ENCODE measurements at regions not wholly inside any gene's neighbourhood (a gene's known extent, or its start where the extent isn't known, plus 50 kb on each side); places are given as distances from the start of the nearest gene placed in this dataset.

DNA sequence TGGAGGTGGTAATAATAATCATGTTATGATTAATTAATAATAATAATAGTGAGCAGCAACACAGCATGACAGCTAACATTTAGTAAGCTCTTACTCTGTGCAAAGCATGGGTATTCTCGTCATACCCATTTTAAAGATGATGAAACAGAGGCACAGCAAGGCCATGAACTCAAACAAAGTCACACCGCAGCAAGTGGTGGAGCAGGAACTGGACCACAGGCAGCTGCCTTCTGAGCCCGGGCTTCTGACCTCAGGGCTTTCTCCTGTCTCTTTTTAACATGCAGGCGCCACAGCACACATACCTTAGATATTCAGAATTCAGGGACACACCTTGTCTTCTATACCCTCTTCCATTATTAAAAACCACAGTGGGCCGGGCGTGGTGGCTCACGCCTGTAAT, 50.7 kb upstream of the SPATA12 start:
- no peak for DNase-seq

DNA sequence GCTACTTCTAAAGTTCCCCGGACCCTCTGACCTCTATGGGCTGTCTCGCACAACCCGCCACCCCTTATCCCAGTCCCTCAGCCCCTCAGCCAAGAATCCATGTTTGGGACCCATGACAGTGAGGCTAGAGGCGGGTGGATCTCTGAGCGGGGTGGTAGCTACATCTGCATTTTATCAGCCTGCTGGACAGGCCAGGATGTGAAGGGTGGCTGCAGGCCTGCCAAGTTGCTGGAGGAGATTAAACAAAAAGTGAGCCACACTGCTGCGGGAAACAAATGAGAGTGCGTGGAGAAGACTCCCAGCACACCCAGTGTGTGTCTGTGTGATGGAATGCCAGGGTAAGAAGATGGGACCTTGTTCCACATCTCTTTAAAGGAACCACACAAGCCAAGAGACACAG, 51.1 kb upstream of the SPATA12 start:
- DNase-seq = no peak

DNA sequence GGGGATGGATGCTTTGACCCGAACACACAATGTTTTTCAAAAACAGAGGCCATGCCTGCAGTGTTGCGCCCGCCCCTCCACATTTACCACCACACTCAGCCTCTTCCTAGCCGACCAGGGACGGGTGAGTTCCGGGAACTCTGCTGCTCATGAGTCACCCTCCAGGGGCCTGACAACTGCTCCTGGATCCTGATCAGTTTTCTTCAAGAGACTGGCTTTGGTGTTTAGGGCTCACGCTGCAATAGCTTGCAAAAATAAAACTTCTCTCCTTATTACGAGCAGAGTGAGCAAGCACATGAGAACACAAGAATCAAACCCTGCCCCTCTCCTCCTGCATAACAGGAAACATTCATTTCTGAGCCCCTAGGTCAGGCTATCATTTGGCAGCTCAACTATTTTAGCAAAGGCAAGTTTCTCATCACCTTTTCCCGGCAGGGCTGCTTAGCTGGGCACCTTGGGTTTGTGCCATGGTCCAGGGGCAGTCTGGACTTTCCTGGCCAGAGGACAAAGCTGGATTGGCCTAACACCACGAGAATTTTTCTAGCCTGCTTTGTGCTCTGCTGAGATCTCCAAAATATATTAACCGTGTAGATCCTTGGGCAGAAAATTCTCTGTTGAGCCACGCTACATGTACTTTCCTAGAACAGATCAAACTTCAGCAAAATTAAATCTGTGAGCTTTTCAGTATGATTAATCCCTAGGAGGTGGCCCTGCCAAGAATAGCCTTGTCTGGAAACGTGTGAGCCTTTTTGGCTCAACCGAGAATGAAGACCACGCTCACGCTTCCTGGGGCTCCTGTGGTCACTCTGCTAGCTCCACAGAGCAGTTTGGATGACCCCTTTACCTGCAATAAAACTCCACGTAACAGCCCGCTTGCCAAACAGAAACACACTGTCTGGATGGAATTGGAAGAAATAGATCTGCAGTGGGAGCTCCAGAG, 52.7 kb upstream of the SPATA12 start:
- peak; percentile 84 for DNase-seq

DNA sequence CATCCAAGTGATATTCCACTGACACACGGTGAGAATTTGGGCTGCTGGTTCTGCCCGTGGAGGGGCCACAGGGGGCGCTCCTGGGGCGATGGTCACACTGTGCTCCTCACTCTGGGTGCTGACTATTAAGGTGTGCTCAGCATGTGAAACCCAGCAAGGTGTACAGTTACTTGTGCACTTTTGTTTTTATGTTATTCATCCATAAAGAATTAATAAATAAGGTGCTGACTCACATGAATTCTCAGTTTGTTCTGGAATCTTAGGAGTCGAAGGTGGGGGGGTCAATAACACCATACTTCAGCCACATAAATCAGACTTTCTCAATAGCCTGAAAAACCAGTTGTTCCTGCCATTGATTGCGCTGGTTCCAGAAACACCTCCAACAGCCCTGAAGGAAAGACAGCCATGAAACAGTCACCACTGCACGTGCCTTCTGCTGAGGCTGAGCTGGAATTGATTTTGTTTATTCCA, 53.5 kb upstream of the SPATA12 start:
- no peak for DNase-seq

DNA sequence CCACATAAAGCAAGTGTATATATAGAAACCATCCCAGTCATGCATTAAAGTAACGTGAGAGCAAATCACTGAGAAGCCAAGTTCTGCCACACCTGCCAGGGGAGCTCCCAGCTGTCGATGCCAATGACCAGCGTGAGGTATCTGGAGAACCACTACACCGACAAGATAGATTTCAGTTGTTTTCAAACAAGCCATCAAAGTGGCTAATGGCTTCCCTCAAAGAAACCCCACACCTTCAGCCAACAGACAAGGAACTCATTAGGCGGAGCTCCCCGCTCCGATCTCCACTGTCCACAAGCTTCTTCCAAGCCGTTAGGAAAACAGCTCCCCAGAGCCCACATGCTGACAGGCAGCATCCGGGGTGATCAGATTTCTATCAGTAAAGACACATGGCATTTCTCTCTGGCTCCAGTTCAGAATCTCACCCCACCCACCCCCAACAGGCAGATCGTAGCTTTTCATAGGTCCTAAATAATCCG, 54.2 kb upstream of the SPATA12 start:
- no peak for DNase-seq

DNA sequence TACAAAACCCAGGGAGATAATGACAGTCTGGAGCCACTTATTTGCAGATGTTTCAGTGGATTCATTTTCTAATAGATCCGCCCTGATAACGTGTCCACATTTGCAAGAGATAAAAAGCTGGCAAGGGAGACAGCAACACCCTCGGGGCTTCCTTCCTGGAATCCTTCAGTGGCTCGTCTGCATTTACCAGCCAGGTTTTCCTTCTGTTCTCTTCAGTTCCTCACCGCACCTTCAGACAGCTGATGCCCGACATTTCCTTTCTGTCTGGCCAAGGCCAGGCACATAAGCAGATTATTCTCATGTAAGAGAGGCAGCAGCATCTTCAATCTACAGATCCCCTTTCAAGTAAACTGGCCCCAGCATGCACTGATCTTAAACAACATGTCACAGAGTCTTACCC, 56.2 kb upstream of the SPATA12 start:
- no peak for DNase-seq

DNA sequence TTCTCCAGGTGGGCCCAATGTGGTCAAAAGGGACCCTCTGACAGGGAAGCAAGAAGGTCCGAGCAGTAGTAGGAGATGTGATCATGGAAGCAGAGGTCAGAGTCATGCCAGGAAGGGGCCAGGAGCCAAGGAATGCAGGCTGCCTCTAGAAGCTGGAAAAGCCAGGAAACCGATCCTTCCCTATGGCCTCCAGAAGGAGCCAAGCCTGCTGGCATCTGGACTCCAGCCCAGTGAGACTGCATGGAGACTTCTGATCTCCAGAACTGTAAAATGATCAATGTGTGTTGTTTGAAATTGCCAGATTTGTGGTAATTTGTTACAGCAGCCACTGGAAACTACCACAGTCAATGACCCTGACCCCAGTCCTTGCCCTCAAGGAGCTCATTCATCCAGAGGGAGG, 56.8 kb upstream of the SPATA12 start:
- DNase-seq = no peak

DNA sequence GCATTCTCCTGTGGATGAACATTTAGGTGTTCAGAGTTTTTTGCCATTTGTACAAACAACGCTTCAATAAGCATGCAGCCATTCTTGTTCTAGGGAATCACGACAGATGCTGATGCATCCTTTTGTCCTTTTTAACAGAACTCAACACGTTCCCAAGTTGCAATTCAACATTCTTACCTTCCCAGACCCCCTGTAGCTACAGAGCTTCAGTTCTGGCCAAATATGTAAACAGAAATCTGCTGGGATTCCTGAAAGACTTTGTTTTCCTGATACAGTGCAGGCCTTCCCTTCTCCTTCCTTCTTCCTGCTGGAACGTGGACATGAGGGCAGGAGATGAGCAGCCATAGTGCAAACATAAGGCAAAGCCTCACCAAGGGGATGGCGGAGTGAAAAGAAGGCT, 59.1 kb upstream of the SPATA12 start:
- no peak for DNase-seq

DNA sequence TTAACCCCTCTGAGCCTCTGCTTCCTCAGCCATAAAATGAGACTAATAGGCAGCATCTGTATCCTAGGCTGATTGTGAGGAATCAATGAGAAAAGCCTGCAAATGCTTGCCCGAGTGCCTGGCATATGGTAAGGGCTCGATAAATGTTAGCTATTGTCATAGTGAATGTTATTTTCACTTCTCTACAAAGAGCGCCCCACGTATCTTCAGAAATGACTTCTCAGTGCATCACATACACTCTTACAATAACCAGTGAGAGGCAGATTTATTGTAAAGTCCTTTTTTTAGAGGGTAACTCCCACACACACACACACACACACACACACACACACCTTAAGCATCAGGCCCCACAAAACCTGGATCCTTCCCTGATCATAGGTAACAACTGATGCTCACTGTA, 60.5 kb upstream of the SPATA12 start:
- no peak for DNase-seq

DNA sequence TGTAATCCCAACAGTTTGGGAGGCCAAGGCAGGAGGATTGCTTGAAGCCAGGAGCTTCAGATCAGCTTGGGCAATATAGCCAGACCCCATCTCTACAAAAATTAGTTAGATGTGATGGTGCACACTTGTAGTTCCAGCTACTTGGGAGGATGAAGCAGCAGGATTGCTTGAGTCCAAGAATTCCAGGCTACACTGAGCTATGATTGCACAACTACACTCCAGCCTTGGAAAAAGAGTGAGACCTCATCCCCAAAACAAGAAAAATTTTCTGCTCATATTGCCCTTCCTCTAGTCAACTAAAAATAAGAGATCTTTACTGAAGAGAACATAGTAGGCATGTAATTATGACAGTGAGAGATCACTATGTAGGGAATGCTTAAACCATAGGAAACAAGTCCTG, 60.9 kb upstream of the SPATA12 start:
- DNase-seq = no peak

DNA sequence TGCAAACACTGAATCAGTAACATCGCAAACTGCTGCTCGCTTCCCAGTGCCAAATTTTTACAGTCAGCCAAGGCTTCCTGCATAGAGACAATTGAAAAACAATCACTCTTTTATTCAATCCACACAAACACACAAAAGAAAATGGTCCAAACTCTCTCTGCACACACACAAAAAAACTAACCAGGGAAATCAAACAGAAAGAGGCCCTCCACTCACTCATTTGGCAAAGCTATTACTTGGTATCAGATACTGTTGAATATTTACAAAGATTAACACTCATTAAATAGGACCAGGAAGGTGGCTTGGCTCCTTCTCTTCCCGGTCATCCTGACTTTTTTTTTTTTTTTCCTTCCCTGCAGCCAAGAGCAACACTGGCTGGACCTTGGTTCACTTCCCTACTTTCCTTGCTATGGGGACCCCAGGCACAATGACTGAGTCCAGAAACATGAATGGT, 62.4 kb upstream of the SPATA12 start:
- DNase-seq = no peak

DNA sequence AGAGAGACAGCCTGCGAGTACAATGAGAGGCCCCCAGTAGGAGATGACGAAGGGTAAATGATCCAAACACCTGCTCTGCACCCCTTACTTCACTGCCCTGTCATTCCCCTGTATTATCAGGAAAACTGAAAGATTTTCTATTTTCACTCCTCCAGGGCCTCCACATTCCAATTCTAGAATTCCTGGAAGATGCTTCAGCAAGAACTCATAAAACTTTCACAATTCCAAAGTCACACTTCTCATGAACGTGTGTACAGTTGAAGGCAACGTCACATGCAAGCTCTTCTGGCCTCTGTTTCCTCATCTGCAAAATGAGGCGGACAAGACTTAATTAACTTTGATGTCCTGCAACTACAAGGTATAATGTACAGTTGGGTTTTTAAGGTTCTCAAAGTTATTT, 62.8 kb upstream of the SPATA12 start:
- DNase-seq = no peak

DNA sequence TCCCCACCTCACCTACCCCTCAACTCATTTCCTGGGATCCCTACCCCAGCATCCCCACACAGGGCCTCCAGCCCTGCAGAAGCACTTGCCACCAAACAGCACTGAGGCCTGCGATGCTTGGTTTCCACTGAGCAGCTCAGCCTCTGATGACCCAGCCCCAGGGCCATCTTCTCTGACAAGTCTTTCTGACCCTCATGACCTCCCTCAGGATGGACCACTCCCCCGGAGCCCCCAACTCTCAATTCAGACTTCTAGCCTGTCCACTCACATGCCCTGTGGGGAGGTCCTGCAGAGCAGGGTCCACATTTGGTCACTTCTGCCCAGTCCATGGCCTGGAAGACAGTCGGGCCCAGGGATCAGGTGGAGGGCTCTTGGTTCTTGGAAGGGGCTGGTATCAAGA, 63.4 kb upstream of the SPATA12 start:
- DNase-seq = no peak

DNA sequence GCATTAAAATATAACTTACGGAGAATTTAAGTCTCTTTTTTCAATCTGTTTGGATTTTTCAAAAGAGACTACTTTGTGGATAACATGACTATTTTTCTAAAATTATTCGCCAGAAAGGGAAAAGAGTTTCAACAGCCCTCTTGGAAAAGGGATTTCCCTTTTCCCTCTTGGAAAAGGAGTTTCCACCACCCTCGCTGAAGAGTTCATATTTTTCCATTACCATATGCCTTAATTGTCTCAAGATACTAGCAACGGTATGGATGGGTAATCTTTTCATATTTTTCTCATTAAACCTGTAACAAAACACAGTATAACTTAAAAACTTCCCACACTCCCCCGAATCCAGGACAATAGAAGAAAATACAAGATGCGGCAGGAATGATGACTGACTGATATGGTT, 66.1 kb upstream of the SPATA12 start:
- no peak for DNase-seq

DNA sequence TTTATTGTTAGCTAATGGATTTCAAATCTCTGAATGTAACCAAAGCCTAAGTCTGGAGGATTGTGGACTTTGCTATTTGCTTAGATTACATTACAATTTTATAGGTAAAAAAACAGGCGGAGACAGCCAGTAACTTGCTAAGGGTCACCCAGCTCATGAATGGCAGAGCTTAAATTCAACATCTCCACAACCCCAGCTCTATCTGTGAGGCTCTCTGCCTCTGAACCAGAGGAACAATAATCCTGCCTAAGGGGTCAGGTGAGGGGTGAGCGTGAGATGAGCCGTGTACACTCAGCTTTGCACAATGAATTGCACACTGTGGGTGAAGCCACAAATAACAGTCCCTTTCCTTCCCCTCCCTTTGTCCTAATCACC, 69.8 kb upstream of the SPATA12 start:
- no peak for DNase-seq

DNA sequence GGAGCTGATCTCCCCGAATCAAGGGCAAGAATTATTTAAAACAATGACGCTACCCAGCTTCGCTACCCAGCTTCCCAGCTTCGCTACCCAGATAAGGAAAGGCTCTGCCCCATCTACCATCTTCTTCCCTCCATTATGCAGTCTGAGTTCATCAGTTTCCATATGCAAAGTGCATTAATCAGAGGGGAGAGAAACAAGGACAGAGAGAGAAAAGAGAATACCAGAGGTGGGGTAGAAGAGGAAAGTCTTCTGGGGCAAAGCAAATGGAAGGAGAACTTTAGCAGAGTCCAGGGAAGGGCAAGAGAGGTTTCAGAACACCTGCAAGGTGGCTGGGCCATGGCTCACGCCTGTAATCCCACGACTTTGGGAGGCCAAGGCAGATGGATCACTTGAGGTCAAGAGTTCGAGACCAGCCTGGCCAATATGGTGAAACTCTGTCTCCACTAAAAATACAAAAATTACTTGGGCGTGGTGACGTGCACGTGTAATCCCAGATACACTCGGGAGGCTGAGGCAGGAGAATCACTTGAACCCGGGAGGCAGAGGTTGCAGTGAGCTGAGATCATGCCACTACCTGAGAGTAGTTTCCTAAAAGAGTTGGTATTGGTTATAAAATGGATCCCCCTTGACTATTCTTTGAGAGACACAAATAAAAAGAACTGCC, 70.4 kb upstream of the SPATA12 start:
- DNase-seq = no peak

DNA sequence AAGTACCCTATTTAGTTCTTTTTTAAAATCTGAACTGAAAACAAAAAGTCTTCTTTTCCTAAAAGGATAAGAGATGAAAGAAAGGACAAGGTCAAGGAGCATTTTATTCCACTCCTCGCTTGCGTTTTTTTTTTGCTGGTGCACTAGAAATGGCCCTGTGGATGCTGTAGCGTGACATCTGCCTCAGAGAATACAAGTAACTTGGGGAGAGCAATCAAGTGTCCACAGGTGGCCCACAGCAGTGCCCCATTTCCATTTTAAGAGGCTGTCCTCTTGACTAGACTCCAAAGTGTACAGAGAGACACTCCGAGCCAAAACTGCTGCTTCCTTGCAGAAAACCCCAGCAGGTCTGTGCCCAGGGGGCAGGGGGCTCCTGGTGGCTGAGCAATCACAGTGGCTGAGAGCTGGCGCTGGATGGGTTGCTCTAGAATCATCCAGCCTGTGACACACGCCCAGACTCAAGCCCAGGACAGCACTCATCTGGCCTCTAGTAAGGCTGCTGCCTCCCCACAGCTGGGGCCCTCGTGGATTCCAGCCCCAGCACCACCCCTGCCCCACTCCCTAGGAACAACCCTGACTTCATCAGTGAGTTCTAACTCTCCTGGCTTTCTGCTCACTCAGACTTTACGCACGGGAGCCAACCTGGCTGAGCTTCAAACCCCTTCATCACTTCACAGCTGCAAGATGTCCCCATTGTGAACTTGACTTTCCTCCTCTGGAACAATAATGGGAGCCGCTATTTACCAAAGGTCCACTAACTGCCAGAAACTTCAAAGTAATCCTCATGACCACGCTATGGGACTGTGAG, 71.1 kb upstream of the SPATA12 start:
- peak; percentile 75 for DNase-seq

DNA sequence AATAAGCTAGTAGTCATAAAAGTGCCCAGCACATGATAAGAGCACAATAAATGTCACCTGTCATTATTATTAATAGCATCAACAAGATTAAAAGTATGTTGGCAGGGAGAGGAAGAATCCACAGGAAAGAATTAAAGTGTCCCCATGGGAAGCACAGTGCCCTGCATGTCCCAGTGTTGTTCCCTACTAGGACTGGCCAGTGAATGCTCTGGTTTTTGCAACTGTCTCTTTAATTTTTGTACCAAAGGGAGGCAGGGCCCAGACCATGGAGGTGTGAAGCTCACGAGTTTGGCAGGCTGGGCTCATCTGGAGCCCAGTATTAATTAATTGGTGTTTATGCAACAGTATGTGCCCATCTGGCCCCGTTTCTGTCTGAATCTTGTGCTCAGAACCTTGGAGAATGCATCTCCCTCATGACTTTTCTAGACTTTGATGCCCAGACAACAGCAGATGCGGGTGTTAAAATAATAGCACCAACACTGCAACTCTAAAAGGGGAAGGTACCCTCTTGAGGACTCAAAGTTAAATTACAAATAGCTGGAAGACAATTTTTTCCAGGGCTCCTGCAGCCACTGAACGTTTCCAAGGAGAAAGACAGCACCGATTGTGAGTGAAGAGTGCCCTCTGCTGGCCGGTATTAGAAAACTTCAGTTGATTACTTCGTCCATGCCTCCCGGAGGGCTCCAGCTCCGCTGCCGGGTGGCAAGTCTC, 71.9 kb upstream of the SPATA12 start:
- peak; percentile 83 for DNase-seq

DNA sequence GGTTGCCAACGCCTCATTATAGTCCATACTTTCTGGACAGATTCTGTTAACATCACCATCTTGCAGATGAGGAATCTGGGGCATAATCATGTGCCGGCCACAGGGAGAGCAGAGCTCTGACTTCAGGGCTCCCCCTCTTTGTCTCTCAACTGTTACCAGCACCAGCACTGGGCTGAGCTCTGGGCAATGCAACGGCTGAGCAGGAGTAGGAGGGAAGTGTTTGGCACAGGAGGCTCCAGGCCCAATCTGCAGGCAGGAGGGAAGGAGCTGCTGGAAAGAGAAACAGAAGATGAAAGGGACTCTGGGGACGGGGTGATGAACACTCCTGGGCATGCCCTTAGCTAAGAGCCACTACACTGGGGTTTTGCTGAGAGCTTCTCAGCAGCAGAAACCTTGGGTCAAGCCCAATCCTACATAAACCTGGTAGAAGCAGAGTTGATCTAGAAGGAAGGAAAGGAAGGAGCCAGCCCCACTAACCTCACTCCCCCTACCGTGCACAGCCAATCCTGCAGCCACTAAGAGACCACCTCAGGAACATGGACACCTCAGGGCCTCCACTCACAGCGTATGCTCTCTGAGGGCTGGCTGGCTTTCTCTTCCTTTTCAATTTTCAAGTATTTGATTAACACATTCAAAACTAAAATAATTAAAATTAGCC, 73.1 kb upstream of the SPATA12 start:
- no peak for DNase-seq

DNA sequence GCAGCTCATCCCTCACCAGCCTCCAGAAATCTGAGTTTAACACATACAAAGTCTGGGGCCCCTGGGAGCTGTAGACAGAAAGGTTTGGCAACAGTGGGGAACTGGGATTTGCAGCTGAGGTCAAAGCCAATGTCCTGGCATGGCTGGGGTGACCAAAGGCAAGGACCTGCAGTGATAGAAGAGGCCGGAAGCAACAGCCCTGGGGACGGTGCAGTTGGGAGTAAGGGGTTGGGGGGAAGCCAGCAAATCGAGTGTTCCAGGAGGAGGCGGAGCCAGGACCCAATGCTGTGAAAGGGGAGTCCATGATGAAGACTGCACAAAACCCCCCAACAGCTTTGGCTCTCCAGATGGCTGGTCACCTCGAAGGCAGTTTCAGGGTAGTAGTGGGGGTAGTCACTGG, 74.1 kb upstream of the SPATA12 start:
- DNase-seq = no peak

DNA sequence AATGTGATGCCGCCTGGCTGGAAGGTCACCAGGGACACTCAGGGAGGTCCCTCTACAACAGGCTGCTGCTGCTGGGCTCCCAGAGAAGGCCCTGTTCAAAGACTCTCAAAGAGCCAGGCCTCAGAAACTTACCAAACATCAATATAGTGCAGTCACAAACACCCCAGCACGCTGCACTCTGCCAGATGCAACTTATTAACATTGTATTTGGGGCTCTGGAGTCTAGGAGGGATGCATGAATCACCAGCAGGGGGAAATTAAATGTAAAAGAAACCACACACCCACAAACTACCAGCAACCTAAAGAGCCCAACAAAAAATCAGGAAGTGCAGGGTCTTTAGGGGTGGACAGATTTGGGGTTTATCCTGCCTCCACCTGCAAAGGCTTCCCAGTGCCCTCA, 74.6 kb upstream of the SPATA12 start:
- DNase-seq = no peak

DNA sequence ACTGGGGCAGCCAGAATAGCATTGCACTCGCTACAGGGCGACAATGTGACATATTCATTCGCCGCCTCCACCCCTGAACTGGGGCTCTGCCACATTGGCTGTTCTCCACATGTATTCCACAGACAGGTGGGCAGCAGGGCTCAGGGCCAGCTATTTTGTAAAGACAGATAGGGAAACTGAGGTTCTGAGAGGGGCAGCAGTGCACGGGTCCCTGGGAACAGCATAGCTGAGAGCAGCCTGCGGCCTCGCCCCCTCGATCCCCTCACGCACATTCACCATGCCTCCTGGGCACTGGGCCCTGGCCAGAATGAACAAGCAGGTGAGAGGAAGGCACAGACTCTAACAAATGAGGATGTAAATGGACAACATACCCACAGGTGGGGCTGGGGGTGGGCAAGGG, 75.0 kb upstream of the SPATA12 start:
- DNase-seq = no peak

Data from left hindlimb (tissue), 1 donor.